GM19025 (cell line): ENCODE measurements at regions not wholly inside any gene's neighbourhood (a gene's known extent, or its start where the extent isn't known, plus 50 kb on each side); places are given as distances from the start of the nearest gene placed in this dataset.

Experiments
- ATAC-seq: cut with Tn5 transposase; IDR thresholded peaks from one replicate; pipeline ENCODE4 v1.9.1; 2021; ENCODE audit warnings: mild to moderate bottlenecking, low read depth, moderate library complexity; ENCODE audit not compliant: unreplicated experiment

GRCh38 chr5:167171056-167171455 lies 1120.4 kb upstream of the WWC1 start:
- no peak for ATAC-seq

- no peak for ATAC-seq
Observed at GRCh38 chr5:167177736-167178135, 1113.7 kb upstream of the WWC1 start.

- no peak for ATAC-seq
Observed at GRCh38 chr5:167180906-167181305, 1110.5 kb upstream of the WWC1 start.

GRCh38 chr5:167205881-167206280 lies 1085.6 kb upstream of the WWC1 start:
- ATAC-seq = no peak

- ATAC-seq = no peak
Observed at GRCh38 chr5:167207081-167207480, 1084.4 kb upstream of the WWC1 start.

- no peak for ATAC-seq
Observed at GRCh38 chr5:167208911-167209310, 1082.5 kb upstream of the WWC1 start.

GRCh38 chr5:167217097-167217743 lies 1074.2 kb upstream of the WWC1 start:
- ATAC-seq = no peak

- ATAC-seq = no peak
Observed at GRCh38 chr5:167219298-167219697, 1072.1 kb upstream of the WWC1 start.

GRCh38 chr5:167226386-167226785 lies 1065.1 kb upstream of the WWC1 start:
- ATAC-seq = no peak

- ATAC-seq = no peak
Observed at GRCh38 chr5:167228134-167228533, 1063.3 kb upstream of the WWC1 start.

GRCh38 chr5:167229751-167230150 lies 1061.7 kb upstream of the WWC1 start:
- ATAC-seq = no peak

GRCh38 chr5:167230414-167230813 lies 1061.0 kb upstream of the WWC1 start:
- no peak for ATAC-seq

- no peak for ATAC-seq
Observed at GRCh38 chr5:167232675-167233311, 1058.7 kb upstream of the WWC1 start.

GRCh38 chr5:167233507-167234220 lies 1057.8 kb upstream of the WWC1 start:
- ATAC-seq = no peak

- ATAC-seq = no peak
Observed at GRCh38 chr5:167241436-167242067, 1049.9 kb upstream of the WWC1 start.

- ATAC-seq = no peak
Observed at GRCh38 chr5:167242701-167243100, 1048.7 kb upstream of the WWC1 start.

GRCh38 chr5:167243463-167243862 lies 1048.0 kb upstream of the WWC1 start:
- no peak for ATAC-seq

GRCh38 chr5:167244583-167244982 lies 1046.9 kb upstream of the WWC1 start:
- ATAC-seq = no peak

- ATAC-seq = no peak
Observed at GRCh38 chr5:167245868-167246267, 1045.6 kb upstream of the WWC1 start.

GRCh38 chr5:167247816-167248215 lies 1043.6 kb upstream of the WWC1 start:
- ATAC-seq = no peak

GRCh38 chr5:167248257-167248656 lies 1043.2 kb upstream of the WWC1 start:
- ATAC-seq = no peak
